Esophagus (tissue), 2 donors: ENCODE measurements at regions not wholly inside any gene's neighbourhood (a gene's known extent, or its start where the extent isn't known, plus 50 kb on each side); places are given as distances from the start of the nearest gene placed in this dataset.

ENCODE experiments used
- H3K27ac ChIP-seq, 2 donors: one replicate each; pipeline ENCODE4 v1.5.1; 2013; ENCODE audit warnings: low read depth in 2 of 2, mild to moderate bottlenecking in 2 of 2, inconsistent platforms in 1 of 2, low read length in 1 of 2, moderate library complexity in 1 of 2
- H3K27me3 ChIP-seq, 2 donors: one replicate each; pipeline ENCODE4 v1.6.1; 2013; ENCODE audit warnings: low read length in 2 of 2, control low read depth in 1 of 2, mild to moderate bottlenecking in 1 of 2; ENCODE audit not compliant: insufficient read depth in 2 of 2, control insufficient read depth in 1 of 2
- H3K36me3 ChIP-seq, 2 donors: one replicate each; pipeline ENCODE4 v1.6.1; 2013; ENCODE audit warnings: low read length in 1 of 2; ENCODE audit not compliant: control insufficient read depth in 2 of 2, insufficient read depth in 2 of 2
- H3K4me1 ChIP-seq, 2 donors: one replicate each; pipeline ENCODE4 v1.6.1; 2013; ENCODE audit warnings: low read length in 1 of 2; ENCODE audit not compliant: control insufficient read depth in 2 of 2, insufficient read depth in 2 of 2
- H3K4me3 ChIP-seq, 2 donors: one replicate each; pipeline ENCODE4 v1.5.1; 2013; ENCODE audit warnings: low read length in 2 of 2, mild to moderate bottlenecking in 2 of 2, low read depth in 1 of 2, moderate library complexity in 1 of 2
- H3K9me3 ChIP-seq, 2 donors: one replicate each; pipeline ENCODE4 v1.6.1; 2013; ENCODE audit warnings: mild to moderate bottlenecking in 2 of 2, low read depth in 1 of 2, low read length in 1 of 2, moderate library complexity in 1 of 2; ENCODE audit not compliant: control insufficient read depth in 2 of 2, insufficient read depth in 1 of 2
- WGBS, 2 donors: extraction: QIAGEN DNeasy Blood & Tissue Kit; methylation state at CpG; one replicate each; pipeline ENCODE4 v1.1.7; 2013; 5-methylcytosine and 5-hydroxymethylcytosine counted together
- donor health status: healthy with polysubstance abuse.
- donor health status: Bipolar disorder and iron deficiency.

- no peaks in the 10 kb centered on the region for H3K36me3 ChIP-seq
- no peaks in the 10 kb centered on the region for H3K27me3 ChIP-seq
- WGBS, 2 donors, result 77 to 81% methylated on average over 2 of the region's 2 CpGs
Measured at GRCh38 chr3:110530902-110531301, 540.7 kb upstream of the NECTIN3 start.

GRCh38 chr3:110533089-110533488 lies 538.5 kb upstream of the NECTIN3 start:
- Histone ChIP-seq H3K27ac (no peak overlapping the region), H3K27me3 (no peaks in the 10 kb centered on the region), H3K36me3 (no peaks in the 10 kb centered on the region), H3K9me3 (no peaks in the 10 kb centered on the region), H3K4me3 (no peak overlapping the region), H3K4me1 (no peaks in the 10 kb centered on the region)

More at GRCh38 chr3:110530902-110531301, 540.7 kb upstream of the NECTIN3 start:
- Histone ChIP-seq H3K27ac (no peak overlapping the region), H3K4me1 (no peaks in the 10 kb centered on the region), H3K9me3 (no peaks in the 10 kb centered on the region), H3K4me3 (no peak overlapping the region)

GRCh38 chr3:110542552-110543150 lies 529.0 kb upstream of the NECTIN3 start:
- Histone ChIP-seq H3K4me1 (no peaks in the 10 kb centered on the region), H3K4me3 (no peak overlapping the region), H3K36me3 (no peaks in the 10 kb centered on the region), H3K9me3 (no peaks in the 10 kb centered on the region), H3K27ac (no peak overlapping the region), H3K27me3 (no peaks in the 10 kb centered on the region)
- 57 to 71% methylated on average over 3 of the region's 3 CpGs for WGBS, 2 donors

- no peaks in the 10 kb centered on the region for H3K4me1 ChIP-seq
- 94 to 100% methylated on average over 1 of the region's 1 CpG for WGBS, 2 donors
Measured at GRCh38 chr3:110544730-110545129, 526.9 kb upstream of the NECTIN3 start.

GRCh38 chr3:110550511-110550910 lies 521.1 kb upstream of the NECTIN3 start:
- 62 to 67% methylated on average over 5 of the region's 5 CpGs for WGBS, 2 donors

More at GRCh38 chr3:110544730-110545129, 526.9 kb upstream of the NECTIN3 start:
- Histone ChIP-seq H3K9me3 (no peaks in the 10 kb centered on the region), H3K27ac (no peak overlapping the region), H3K27me3 (no peaks in the 10 kb centered on the region), H3K36me3 (no peaks in the 10 kb centered on the region), H3K4me3 (no peak overlapping the region)

GRCh38 chr3:110562621-110563020 lies 509.0 kb upstream of the NECTIN3 start:
- 72 to 76% methylated on average over 1 of the region's 1 CpG for WGBS, 2 donors
- Histone ChIP-seq H3K9me3 (peaks cover 0 to 3% of the 10 kb centered on the region in 2 donors), H3K4me1 (no peaks in the 10 kb centered on the region), H3K4me3 (no peak overlapping the region), H3K36me3 (no peaks in the 10 kb centered on the region), H3K27me3 (no peaks in the 10 kb centered on the region), H3K27ac (no peak overlapping the region)

More at GRCh38 chr3:110550511-110550910, 521.1 kb upstream of the NECTIN3 start:
- Histone ChIP-seq H3K27me3 (no peaks in the 10 kb centered on the region), H3K4me1 (no peaks in the 10 kb centered on the region), H3K9me3 (no peaks in the 10 kb centered on the region), H3K27ac (no peak overlapping the region), H3K4me3 (no peak overlapping the region), H3K36me3 (no peaks in the 10 kb centered on the region)

GRCh38 chr3:110564674-110565073 lies 506.9 kb upstream of the NECTIN3 start:
- Histone ChIP-seq H3K4me3 (no peak overlapping the region), H3K9me3 (peaks cover 0 to 3% of the 10 kb centered on the region in 2 donors), H3K27ac (no peak overlapping the region), H3K4me1 (no peaks in the 10 kb centered on the region), H3K36me3 (no peaks in the 10 kb centered on the region), H3K27me3 (no peaks in the 10 kb centered on the region)

- Histone ChIP-seq H3K4me1 (no peaks in the 10 kb centered on the region), H3K27me3 (no peaks in the 10 kb centered on the region), H3K36me3 (no peaks in the 10 kb centered on the region), H3K4me3 (no peak overlapping the region), H3K27ac (no peak overlapping the region), H3K9me3 (peaks cover 0 to 3% of the 10 kb centered on the region in 2 donors)
- WGBS, 2 donors, result 58 to 74% methylated on average over 2 of the region's 2 CpGs
Measured at GRCh38 chr3:110567029-110567428, 504.6 kb upstream of the NECTIN3 start.

- H3K4me1 ChIP-seq, result no peaks in the 10 kb centered on the region
- 38 to 39% methylated on average over 2 of the region's 2 CpGs for WGBS, 2 donors
- H3K36me3 ChIP-seq, result no peaks in the 10 kb centered on the region
- H3K9me3 ChIP-seq, result no peaks in the 10 kb centered on the region
- H3K27me3 ChIP-seq, result no peaks in the 10 kb centered on the region
- no peak overlapping the region for H3K4me3 ChIP-seq
- no peak overlapping the region for H3K27ac ChIP-seq
Measured at GRCh38 chr3:110568246-110568645, 503.4 kb upstream of the NECTIN3 start.

- WGBS, 2 donors, result 81 to 86% methylated on average over 2 of the region's 2 CpGs
- no peaks in the 10 kb centered on the region for H3K36me3 ChIP-seq
Measured at GRCh38 chr3:110569073-110569472, 502.5 kb upstream of the NECTIN3 start.

More at GRCh38 chr3:110569073-110569472, 502.5 kb upstream of the NECTIN3 start:
- no peak overlapping the region for H3K4me3 ChIP-seq
- no peaks in the 10 kb centered on the region for H3K27me3 ChIP-seq
- H3K27ac ChIP-seq, result no peak overlapping the region
- H3K4me1 ChIP-seq, result no peaks in the 10 kb centered on the region
- H3K9me3 ChIP-seq, result no peaks in the 10 kb centered on the region
